Endothelial cell of umbilical vein (primary cell): ENCODE measurements at regions not wholly inside any gene's neighbourhood (a gene's known extent, or its start where the extent isn't known, plus 50 kb on each side); places are given as distances from the start of the nearest gene placed in this dataset.

ENCODE experiments used
- BruUV-seq: library from RNA; stranded (reverse); fragments of 400-500 nt; replicated peaks from 2 replicates; lab custom pipeline; 2021; lab: Mats Ljungman, UMichigan
- CTCF ChIA-PET: fragments of 300-600, 350-600 bp; sonication (Branson Sonifier 250); formaldehyde crosslinking; loops from one replicate; lab custom pipeline; 2021; ENCODE audit warnings: antibody characterized with exemption, inconsistent platforms; lab: Charles Lee
- POLR2A ChIA-PET: fragments of 300-600, 350-600 bp; sonication (Branson Sonifier 250); formaldehyde crosslinking; loops from one replicate; lab custom pipeline; 2021; ENCODE audit warnings: antibody characterized with exemption, inconsistent platforms; lab: Charles Lee
- DNase-seq: peaks from one replicate; pipeline ENCODE4 v3.0.0-alpha.2; 2011; ENCODE audit warnings: low read depth, low spot score
- FAIRE-seq: peaks from 2 replicates; lab custom pipeline; 2011; peaks lifted over from hg19 to GRCh38; lab: Jason Lieb, UNC
- H2AFZ ChIP-seq: 2 replicates; pipeline ENCODE4 v1.6.0; 2012; ENCODE audit warnings: low read depth, low read length, control low read depth, inconsistent platforms
- H3K27ac ChIP-seq: 2 replicates; pipeline ENCODE4 v1.5.1; 2011; ENCODE audit warnings: low read depth, mild to moderate bottlenecking, control low read depth, low read length, moderate library complexity; ENCODE audit not compliant: insufficient read depth
- H3K27me3 ChIP-seq, 2 experiments: 2 replicates each; pipeline versions ENCODE4 v1.6.0 to v1.6.1; 2011; ENCODE audit warnings: low read length in 2 of 2, mixed read lengths in 1 of 2; ENCODE audit not compliant: control insufficient read depth in 2 of 2, insufficient read depth in 2 of 2
- H3K36me3 ChIP-seq, 2 experiments: 2 replicates in 1 of 2; 3 replicates in 1 of 2; pipeline ENCODE4 v1.5.1; 2011; ENCODE audit warnings: low read length in 2 of 2, mild to moderate bottlenecking in 1 of 2, moderate library complexity in 1 of 2; ENCODE audit not compliant: control insufficient read depth in 2 of 2, insufficient read depth in 2 of 2; ENCODE audit errors: extremely low read depth in 1 of 2
- H3K4me1 ChIP-seq: 3 replicates; pipeline ENCODE4 v1.5.1; 2011; ENCODE audit warnings: mild to moderate bottlenecking, low read length; ENCODE audit not compliant: control insufficient read depth, insufficient read depth; ENCODE audit errors: extremely low read depth
- H3K4me2 ChIP-seq: 2 replicates; pipeline ENCODE4 v1.6.1; 2011; ENCODE audit warnings: low read length, control low read depth, mixed read lengths; ENCODE audit not compliant: insufficient read depth
- H3K4me3 ChIP-seq, 3 experiments: fragments of 200-600 bp in 1 of 3; sonication (generic), shearing (Covaris generic) in 1 of 3; replicated peaks in 1 of 3; 2 replicates each; pipeline ENCODE4 v1.5.1; 2011 to 2016; ENCODE audit warnings: control low read depth in 3 of 3, low read length in 3 of 3, mild to moderate bottlenecking in 2 of 3, inconsistent platforms in 1 of 3, low read depth in 1 of 3, moderate library complexity in 1 of 3; ENCODE audit not compliant: insufficient read depth in 1 of 3
- H3K79me2 ChIP-seq: 2 replicates; pipeline ENCODE4 v1.6.0; 2012; ENCODE audit warnings: low read length, inconsistent platforms; ENCODE audit not compliant: control insufficient read depth, insufficient read depth
- H3K9ac ChIP-seq: replicated peaks from 2 replicates; pipeline ENCODE3; 2011; ENCODE audit warnings: low read length, control low read depth; ENCODE audit not compliant: insufficient read depth; ENCODE audit errors: extremely low read depth
- H3K9me1 ChIP-seq: replicated peaks from 3 replicates; pipeline ENCODE4 v1.6.0; 2011; ENCODE audit warnings: mild to moderate bottlenecking, low read length; ENCODE audit not compliant: control insufficient read depth, insufficient read depth; ENCODE audit errors: extremely low read depth
- H3K9me3 ChIP-seq: replicated peaks from 2 replicates; pipeline ENCODE4 v1.5.1; 2012; ENCODE audit warnings: low read length, inconsistent platforms; ENCODE audit not compliant: control insufficient read depth, insufficient read depth
- H4K20me1 ChIP-seq: replicated peaks from 2 replicates; pipeline ENCODE3; 2011; ENCODE audit warnings: mild to moderate bottlenecking, low read length; ENCODE audit not compliant: control insufficient read depth, insufficient read depth; ENCODE audit errors: extremely low read depth
- CTCF ChIP-seq, 2 donors: IDR thresholded peaks; 1 replicate in 1 of 2; 2 replicates in 1 of 2; pipeline ENCODE4 v1.5.1; 2011; ENCODE audit warnings: low read length in 2 of 2, mild to moderate bottlenecking in 2 of 2, moderate library complexity in 2 of 2, control low read depth in 1 of 2, inconsistent platforms in 1 of 2, low read depth in 1 of 2; ENCODE audit not compliant: insufficient read depth in 1 of 2; ENCODE audit errors: extremely low read depth in 1 of 2
- FOS ChIP-seq: IDR thresholded peaks from 2 replicates; pipeline ENCODE4 v1.6.1; 2011; ENCODE audit warnings: mild to moderate bottlenecking, low read length, moderate library complexity, borderline replicate concordance; ENCODE audit not compliant: insufficient read depth
- GATA2 ChIP-seq: IDR thresholded peaks from 2 replicates; pipeline ENCODE4 v1.7.0; 2011; ENCODE audit warnings: low read depth, mild to moderate bottlenecking, moderate library complexity, mixed read lengths, low read length; ENCODE audit not compliant: insufficient read length, insufficient read depth
- JUN ChIP-seq: IDR thresholded peaks from 2 replicates; pipeline ENCODE4 v1.6.1; 2011; ENCODE audit warnings: borderline replicate concordance, low read depth; ENCODE audit not compliant: insufficient read length, insufficient read depth
- MAX ChIP-seq: IDR thresholded peaks from 2 replicates; pipeline ENCODE4 v1.6.1; 2011; ENCODE audit not compliant: insufficient read depth, insufficient read length
- MYC ChIP-seq: IDR thresholded peaks from one replicate; pipeline ENCODE4 v1.6.1; 2011; ENCODE audit warnings: mild to moderate bottlenecking, low read depth, low read length
- POLR2A ChIP-seq: IDR thresholded peaks from 2 replicates; pipeline ENCODE4 v1.6.1; 2012; ENCODE audit warnings: low read depth, mild to moderate bottlenecking, control low read depth, low read length
- POLR2AphosphoS5 ChIP-seq: IDR thresholded peaks from 2 replicates; pipeline ENCODE4 v1.6.1; 2012; ENCODE audit warnings: low read depth, mild to moderate bottlenecking, control low read depth, low read length, moderate library complexity; ENCODE audit not compliant: insufficient read depth
- dilution Hi-C: fragments of 300-500 bp; cut with MboI; formaldehyde crosslinking; loops from one replicate; pipeline ENCODE4 v1.15.0; 2019; ENCODE audit warnings: low sequenced_read_pairs; ENCODE audit not compliant: extremely low pct_ligation_motif_present
- intact Hi-C: fragments of 100-400 bp; cut with micrococcal nuclease; formaldehyde crosslinking; loops from one replicate; pipeline ENCODE4 v1.10.0; 2022

- intact Hi-C loops = no loop called here
- Histone ChIP-seq H3K4me3 (no peak overlapping the region), H3K9me1 (no peaks in the 10 kb centered on the region), H2AFZ (no peak overlapping the region), H3K27ac (no peak overlapping the region), H3K4me1 (no peaks in the 10 kb centered on the region), H3K9ac (no peak overlapping the region), H3K4me2 (no peak overlapping the region), H3K79me2 (no peaks in the 10 kb centered on the region), H3K36me3 (no peaks in the 10 kb centered on the region), H4K20me1 (no peaks in the 10 kb centered on the region), H3K9me3 (no peaks in the 10 kb centered on the region), H3K27me3 (no peaks in the 10 kb centered on the region)
- no peak for TF ChIP-seq POLR2AphosphoS5
- TF ChIP-seq MAX = no peak
- TF ChIP-seq POLR2A = no peak
- TF ChIP-seq JUN = no peak
- TF ChIP-seq GATA2 = no peak
- TF ChIP-seq MYC = no peak
- TF ChIP-seq CTCF (IDR thresholded peaks at IDR 0.05; ENCODE audit: extremely low read depth in 1 of 2, insufficient read depth in 1 of 2, low read depth in 1 of 2, low read length in 2 of 2) = no peak
- TF ChIP-seq FOS = no peak
- ChIA-PET CTCF (no interaction called here), POLR2A (no interaction called here)
- no peak for FAIRE-seq
- BruUV-seq = no TSS peak
- dilution Hi-C loops = no loop called here
- no peak for DNase-seq
These were observed 310.2 kb downstream of the FBXW7 start for GRCh38 chr4:152225680-152226079.
